Neural cell (in vitro differentiated cells): ENCODE measurements at regions not wholly inside any gene's neighbourhood (a gene's known extent, or its start where the extent isn't known, plus 50 kb on each side); places are given as distances from the start of the nearest gene placed in this dataset.

Experiments used
- EP300 ChIP-seq: fragments of 450-650 bp; conservative IDR thresholded peaks from 2 replicates; pipeline ENCODE4 v1.6.1; 2014; ENCODE audit warnings: antibody characterized with exemption, mild to moderate bottlenecking, moderate library complexity; ENCODE audit not compliant: poor library complexity, severe bottlenecking
- TF ChIP-seq, protein P1 (sequence below): fragments of 450-650 bp; IDR thresholded peaks from 2 replicates; pipeline ENCODE4 v1.5.1; 2014; ENCODE audit warnings: antibody characterized with exemption, mild to moderate bottlenecking, moderate library complexity; ENCODE audit not compliant: poor library complexity, severe bottlenecking

DNA sequence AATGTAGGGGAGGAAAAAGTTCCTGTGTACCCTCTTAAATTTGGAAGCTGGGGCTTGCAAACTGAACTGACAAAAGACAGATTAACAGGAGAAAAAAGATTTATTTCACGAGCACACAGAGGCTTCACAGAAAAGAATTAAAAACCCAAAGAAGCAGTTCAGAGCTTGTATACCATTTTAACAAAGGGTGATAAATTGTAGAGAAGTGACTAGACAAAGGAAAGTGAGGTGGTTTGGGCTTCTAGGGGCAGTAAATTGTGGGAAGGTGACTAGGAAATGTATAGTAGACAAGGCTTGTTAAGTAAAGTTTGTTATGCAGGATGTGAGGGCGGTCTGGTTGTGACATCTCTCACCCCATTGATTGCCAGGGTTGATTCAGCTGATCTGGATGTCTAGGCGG lies 53.5 kb upstream of the ZDBF2 start:
- no peak for TF ChIP-seq EP300
- TF ChIP-seq, protein P1, sequence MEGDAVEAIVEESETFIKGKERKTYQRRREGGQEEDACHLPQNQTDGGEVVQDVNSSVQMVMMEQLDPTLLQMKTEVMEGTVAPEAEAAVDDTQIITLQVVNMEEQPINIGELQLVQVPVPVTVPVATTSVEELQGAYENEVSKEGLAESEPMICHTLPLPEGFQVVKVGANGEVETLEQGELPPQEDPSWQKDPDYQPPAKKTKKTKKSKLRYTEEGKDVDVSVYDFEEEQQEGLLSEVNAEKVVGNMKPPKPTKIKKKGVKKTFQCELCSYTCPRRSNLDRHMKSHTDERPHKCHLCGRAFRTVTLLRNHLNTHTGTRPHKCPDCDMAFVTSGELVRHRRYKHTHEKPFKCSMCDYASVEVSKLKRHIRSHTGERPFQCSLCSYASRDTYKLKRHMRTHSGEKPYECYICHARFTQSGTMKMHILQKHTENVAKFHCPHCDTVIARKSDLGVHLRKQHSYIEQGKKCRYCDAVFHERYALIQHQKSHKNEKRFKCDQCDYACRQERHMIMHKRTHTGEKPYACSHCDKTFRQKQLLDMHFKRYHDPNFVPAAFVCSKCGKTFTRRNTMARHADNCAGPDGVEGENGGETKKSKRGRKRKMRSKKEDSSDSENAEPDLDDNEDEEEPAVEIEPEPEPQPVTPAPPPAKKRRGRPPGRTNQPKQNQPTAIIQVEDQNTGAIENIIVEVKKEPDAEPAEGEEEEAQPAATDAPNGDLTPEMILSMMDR = no peak
